ENCODE measurements at regions not wholly inside any gene's neighbourhood (a gene's known extent, or its start where the extent isn't known, plus 50 kb on each side); places are given as distances from the start of the nearest gene placed in this dataset.

- H3K4me1 ChIP-seq: no peaks in the 10 kb centered on the region
- no peak overlapping the region for H3K4me3 ChIP-seq
- intact Hi-C loops (cut with DNase I; ENCODE audit: low total_unique reads): no loop called here
- H3K36me3 ChIP-seq: no peaks in the 10 kb centered on the region
- H3K27me3 ChIP-seq: no peaks in the 10 kb centered on the region
- peaks cover 0 to 5% (median under 1%) of the 10 kb centered on the region in 3 donors for H3K9me3 ChIP-seq
- H3K27ac ChIP-seq: no peak overlapping the region
- TF ChIP-seq CTCF (IDR thresholded peaks at IDR 0.05): no peak
- no peak for DNase-seq
These were observed 115.5 kb downstream of the CCDC59 start for GRCh38 chr12:82242729-82243128.

GRCh38 chr12:82225871-82226270, 132.3 kb downstream of the CCDC59 start:
- no peak overlapping the region for H3K27ac ChIP-seq
- no peaks in the 10 kb centered on the region for H3K36me3 ChIP-seq
- H3K27me3 ChIP-seq: no peaks in the 10 kb centered on the region
- no peak overlapping the region for H3K4me3 ChIP-seq
- TF ChIP-seq CTCF (IDR thresholded peaks at IDR 0.05): no peak
- intact Hi-C loops (cut with DNase I; ENCODE audit: low total_unique reads): no loop called here
- no peaks in the 10 kb centered on the region for H3K4me1 ChIP-seq
- no peaks in the 10 kb centered on the region for H3K9me3 ChIP-seq
- no peak for DNase-seq

GRCh38 chr12:82223426-82223825, 134.8 kb downstream of the CCDC59 start:
- H3K27me3 ChIP-seq: no peaks in the 10 kb centered on the region
- H3K9me3 ChIP-seq: no peaks in the 10 kb centered on the region
- intact Hi-C loops (cut with DNase I; ENCODE audit: low total_unique reads): no loop called here
- H3K4me1 ChIP-seq: no peaks in the 10 kb centered on the region
- DNase-seq: no peak
- H3K4me3 ChIP-seq: no peak overlapping the region
- no peak for TF ChIP-seq CTCF (IDR thresholded peaks at IDR 0.05)
- no peaks in the 10 kb centered on the region for H3K36me3 ChIP-seq
- H3K27ac ChIP-seq: no peak overlapping the region

GRCh38 chr12:82216475-82216874, 141.7 kb downstream of the CCDC59 start:
- peaks cover 0 to 9% (median 0%) of the 10 kb centered on the region in 3 donors for H3K9me3 ChIP-seq
- H3K27me3 ChIP-seq: no peaks in the 10 kb centered on the region
- intact Hi-C loops (cut with DNase I; ENCODE audit: low total_unique reads): no loop called here
- TF ChIP-seq CTCF (IDR thresholded peaks at IDR 0.05): no peak
- H3K4me3 ChIP-seq: no peak overlapping the region
- no peak for DNase-seq
- no peak overlapping the region for H3K27ac ChIP-seq
- H3K4me1 ChIP-seq: no peaks in the 10 kb centered on the region
- no peaks in the 10 kb centered on the region for H3K36me3 ChIP-seq

- H3K27me3 ChIP-seq: no peaks in the 10 kb centered on the region
- peaks cover 0 to 17% (median 17%) of the 10 kb centered on the region in 3 donors for H3K9me3 ChIP-seq
- no peaks in the 10 kb centered on the region for H3K36me3 ChIP-seq
- no peak overlapping the region for H3K4me3 ChIP-seq
- no peak for DNase-seq
- TF ChIP-seq CTCF (IDR thresholded peaks at IDR 0.05): no peak
- H3K4me1 ChIP-seq: no peaks in the 10 kb centered on the region
- no peak overlapping the region for H3K27ac ChIP-seq
- intact Hi-C loops (cut with DNase I; ENCODE audit: low total_unique reads): no loop called here
These were observed 144.4 kb downstream of the CCDC59 start for GRCh38 chr12:82213761-82214160.

GRCh38 chr12:82210882-82211281, 147.3 kb downstream of the CCDC59 start:
- Histone ChIP-seq H3K4me3 (no peak overlapping the region), H3K36me3 (no peaks in the 10 kb centered on the region), H3K4me1 (no peaks in the 10 kb centered on the region), H3K27me3 (no peaks in the 10 kb centered on the region), H3K27ac (no peak overlapping the region), H3K9me3 (peaks cover 0 to 27% (median 24%) of the 10 kb centered on the region in 3 donors)
- TF ChIP-seq CTCF (IDR thresholded peaks at IDR 0.05): no peak
- intact Hi-C loops (cut with DNase I; ENCODE audit: low total_unique reads): no loop called here
- no peak for DNase-seq
